K562 (cell line): ENCODE measurements at regions not wholly inside any gene's neighbourhood (a gene's known extent, or its start where the extent isn't known, plus 50 kb on each side); places are given as distances from the start of the nearest gene placed in this dataset.

Source experiments
- ATAC-seq: fragments of 200-7000 bp; cut with Tn5 transposase; 3 replicates; pipeline ENCODE4 v1.9.1; 2020; ENCODE audit warnings: moderate library complexity
- BruUV-seq: library from RNA; stranded (reverse); fragments of 400-500 nt; replicated peaks from 2 replicates; lab custom pipeline; 2021; lab: Mats Ljungman, UMichigan
- CTCF ChIA-PET: fragments of 300-600 bp; formaldehyde crosslinking; extraction: SDS; loops from one replicate; lab custom pipeline; 2021; ENCODE audit warnings: low intra/inter-chr PET ratio; lab: Yijun Ruan, JAX
- POLR2A ChIA-PET: fragments of 300-600, 350-650 bp; sonication (Branson Sonifier 250); formaldehyde crosslinking; extraction: SDS; loops from one replicate; lab custom pipeline; 2021; ENCODE audit warnings: antibody characterized with exemption, inconsistent platforms; lab: Yijun Ruan, JAX
- DNase-seq, 4 experiments: peaks; one replicate each; pipeline versions ENCODE4 v3.0.0 to v3.0.0-alpha.2; 2011 to 2018; ENCODE audit warnings: low spot score in 3 of 4, mixed read lengths in 3 of 4; ENCODE audit errors: extremely low read depth in 1 of 4
- FAIRE-seq: peaks from 2 replicates; lab custom pipeline; 2011; peaks lifted over from hg19 to GRCh38; lab: Jason Lieb, UNC
- H2AFZ ChIP-seq: 2 replicates; pipeline ENCODE4 v1.6.0; 2011; ENCODE audit warnings: low read depth, low read length, control low read depth, inconsistent platforms
- H3K27ac ChIP-seq: fragments of 200-600 bp; 3 replicates; pipeline ENCODE4 v1.8.0; 2011; ENCODE audit warnings: low read depth, mild to moderate bottlenecking, control low read depth, inconsistent platforms, low read length, moderate library complexity, mixed read lengths; ENCODE audit errors: extremely low read depth
- H3K27me3 ChIP-seq, 2 experiments: fragments of 300-600 bp in 1 of 2; 2 replicates in 1 of 2; 3 replicates in 1 of 2; pipeline versions ENCODE4 v1.6.0 to v1.8.0; 2011; ENCODE audit warnings: inconsistent platforms in 2 of 2, low read length in 2 of 2, mild to moderate bottlenecking in 1 of 2, mixed read lengths in 1 of 2, moderate library complexity in 1 of 2; ENCODE audit not compliant: control insufficient read depth in 2 of 2, insufficient read depth in 2 of 2
- H3K36me3 ChIP-seq: fragments of 300-600 bp; 3 replicates; pipeline ENCODE4 v1.8.0; 2011; ENCODE audit warnings: mild to moderate bottlenecking, low read length, inconsistent platforms; ENCODE audit not compliant: control insufficient read depth, insufficient read depth
- H3K4me1 ChIP-seq, 2 experiments: fragments of 200-600 bp in 1 of 2; replicated peaks in 1 of 2; 2 replicates in 1 of 2; 3 replicates in 1 of 2; pipeline versions ENCODE4 v1.5.1 to v1.8.0; 2011; ENCODE audit warnings: inconsistent platforms in 2 of 2, low read length in 2 of 2, mild to moderate bottlenecking in 1 of 2, mixed read lengths in 1 of 2, moderate library complexity in 1 of 2; ENCODE audit not compliant: control insufficient read depth in 2 of 2, insufficient read depth in 2 of 2
- H3K4me2 ChIP-seq: 2 replicates; pipeline ENCODE4 v1.6.1; 2011; ENCODE audit warnings: low read length, control low read depth, inconsistent platforms, mixed read lengths; ENCODE audit not compliant: insufficient read depth
- H3K4me3 ChIP-seq: fragments of 200-600 bp; sonication (generic), shearing (Covaris generic); 2 replicates; pipeline ENCODE4 v1.5.1; 2016; ENCODE audit warnings: control low read depth, inconsistent platforms
- H3K79me2 ChIP-seq: fragments of 200-600 bp; 3 replicates; pipeline ENCODE4 v1.8.0; 2011; ENCODE audit warnings: low read length, inconsistent platforms; ENCODE audit not compliant: control insufficient read depth, insufficient read depth
- H3K9ac ChIP-seq, 2 experiments: 2 replicates each; pipeline versions ENCODE4 v1.6.0 to v1.6.1; 2011; ENCODE audit warnings: low read depth in 2 of 2, low read length in 2 of 2, control low read depth in 1 of 2, inconsistent platforms in 1 of 2, mild to moderate bottlenecking in 1 of 2, mixed read lengths in 1 of 2; ENCODE audit not compliant: insufficient read depth in 1 of 2
- H3K9me1 ChIP-seq: one replicate; pipeline ENCODE4 v1.6.0; 2011; ENCODE audit warnings: inconsistent platforms, mild to moderate bottlenecking, low read length, moderate library complexity; ENCODE audit not compliant: control insufficient read depth, insufficient read depth
- H3K9me3 ChIP-seq: replicated peaks from 2 replicates; pipeline ENCODE4 v1.5.1; 2011; ENCODE audit warnings: low read depth, low read length, inconsistent platforms; ENCODE audit not compliant: control insufficient read depth, insufficient read depth
- H4K20me1 ChIP-seq: replicated peaks from 2 replicates; pipeline ENCODE4 v1.6.1; 2011; ENCODE audit warnings: low read length, inconsistent platforms, mixed read lengths; ENCODE audit not compliant: control insufficient read depth, insufficient read depth
- CCAR2 ChIP-seq: fragments of 200-400 bp; formaldehyde crosslinking; IDR thresholded peaks from 2 replicates; pipeline ENCODE4 v1.6.1; 2017; ENCODE audit warnings: mild to moderate bottlenecking, low read depth, low read length
- FOXM1 ChIP-seq, 2 experiments: fragments of 450-650 bp in 1 of 2; sonication (generic) in 1 of 2; formaldehyde crosslinking in 1 of 2; IDR thresholded peaks; 2 replicates each; pipeline versions ENCODE4 v1.6.1 to v1.9.0; 2017 to 2022; ENCODE audit warnings: low read depth in 2 of 2, mild to moderate bottlenecking in 2 of 2, missing genetic modification reagents in 1 of 2, moderate library complexity in 1 of 2
- GTF2E2 ChIP-seq: fragments of 200-800 bp; sonication (Bioruptor generic); IDR thresholded peaks from 2 replicates; pipeline ENCODE4 v1.6.1; 2016; ENCODE audit warnings: missing genetic modification characterization, missing compliant biosample characterization
- JUN ChIP-seq, 2 experiments: sonication (generic) in 1 of 2; formaldehyde crosslinking in 1 of 2; IDR thresholded peaks; 2 replicates each; pipeline versions ENCODE4 v1.6.1 to v1.8.0; 2012 to 2022; ENCODE audit warnings: borderline replicate concordance in 2 of 2, mild to moderate bottlenecking in 2 of 2, improper control_type of control experiment in 1 of 2, low read depth in 1 of 2, low read length in 1 of 2, missing genetic modification reagents in 1 of 2
- NBN ChIP-seq: fragments of 450-650 bp; IDR thresholded peaks from 2 replicates; pipeline ENCODE4 v1.6.1; 2016; ENCODE audit warnings: low read depth, mild to moderate bottlenecking
- PTBP1 ChIP-seq: fragments of 200-400 bp; formaldehyde crosslinking; IDR thresholded peaks from 2 replicates; pipeline ENCODE4 v1.6.1; 2017; ENCODE audit warnings: low read depth, low read length
- ZNF253 ChIP-seq: fragments of 250-450 bp; sonication (Bioruptor Pico); conservative IDR thresholded peaks from 2 replicates; pipeline ENCODE4 v1.6.1; 2021; ENCODE audit warnings: mild to moderate bottlenecking
- ZNF431 ChIP-seq: sonication (generic); formaldehyde crosslinking; IDR thresholded peaks from 2 replicates; pipeline ENCODE4 v1.8.0; 2022; ENCODE audit warnings: mild to moderate bottlenecking, missing genetic modification reagents
- WGBS: fragments of 100-300 bp; shearing (Covaris generic); methylation state at CpG from one replicate; pipeline ENCODE4 v1.1.6; 2016; ENCODE audit warnings: low coverage, mixed read lengths; ENCODE audit not compliant: insufficient coverage; ENCODE audit errors: missing lambda C conversion rate; 5-methylcytosine and 5-hydroxymethylcytosine counted together
- in situ Hi-C: fragments of 300-500 bp; cut with MboI; formaldehyde crosslinking; loops from 4 replicates; pipeline ENCODE4 v1.15.0; 2018; ENCODE audit warnings: inconsistent platforms, mixed read lengths
- intact Hi-C: fragments of 100-400 bp; cut with micrococcal nuclease; formaldehyde crosslinking; loops from 2 replicates; pipeline ENCODE4 v1.14.2; 2022
- TF ChIP-seq, protein P1 (sequence below): sonication (generic); formaldehyde crosslinking; IDR thresholded peaks from 2 replicates; pipeline ENCODE4 v1.8.0; 2022; ENCODE audit warnings: mild to moderate bottlenecking, missing genetic modification reagents
- TF ChIP-seq, protein P2 (sequence below), 2 experiments: fragments of 450-650 bp; IDR thresholded peaks; 2 replicates each; pipeline ENCODE4 v1.6.1; 2018; ENCODE audit warnings: mild to moderate bottlenecking in 2 of 2, low read depth in 1 of 2; ENCODE audit not compliant: partially characterized antibody in 2 of 2

DNA sequence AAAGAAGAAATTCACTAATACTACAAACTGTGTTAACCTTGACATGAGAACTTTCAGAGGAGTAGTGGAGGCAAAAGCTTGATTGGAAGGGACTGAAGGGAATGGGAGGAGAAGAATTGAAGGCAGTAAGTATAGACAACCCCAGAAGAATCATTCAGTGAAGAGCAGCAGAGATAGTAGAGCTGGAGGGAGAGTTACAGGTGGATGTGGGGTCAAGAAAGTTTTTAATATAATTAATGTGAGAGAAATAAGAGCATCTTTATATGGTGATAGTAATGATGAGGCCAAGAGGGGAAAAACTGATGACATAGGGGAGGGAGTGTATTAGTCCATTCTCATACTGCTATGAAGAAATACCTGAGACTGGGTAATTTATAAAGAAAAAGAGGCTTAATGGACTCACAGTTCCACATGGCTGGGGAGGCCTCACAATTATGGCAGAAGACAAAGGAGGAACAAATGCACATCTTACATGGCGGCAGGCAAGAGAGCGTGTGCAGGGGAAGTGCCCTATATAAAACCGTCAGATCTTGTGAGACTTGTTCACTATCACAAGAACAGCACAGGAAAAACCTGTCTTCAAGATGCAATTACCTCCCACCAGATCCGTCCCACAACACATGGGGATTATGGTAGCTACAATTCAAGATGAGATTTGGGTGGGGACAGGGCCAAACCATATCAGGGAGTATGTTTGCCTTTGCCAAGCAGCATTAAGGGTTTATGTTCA is 88.3 kb upstream of the PIK3CG start:
- ATAC-seq, result no peak
- in situ Hi-C loops, result no loop called here
- POLR2A ChIA-PET, result interaction anchor here (0.6 to 2.6 kb wide), 7 partner anchors 16 to 298 kb away, joined by 3 to 11 read pairs (median 5); no protein-coding TSS in a partner anchor
- TF ChIP-seq, protein P1, sequence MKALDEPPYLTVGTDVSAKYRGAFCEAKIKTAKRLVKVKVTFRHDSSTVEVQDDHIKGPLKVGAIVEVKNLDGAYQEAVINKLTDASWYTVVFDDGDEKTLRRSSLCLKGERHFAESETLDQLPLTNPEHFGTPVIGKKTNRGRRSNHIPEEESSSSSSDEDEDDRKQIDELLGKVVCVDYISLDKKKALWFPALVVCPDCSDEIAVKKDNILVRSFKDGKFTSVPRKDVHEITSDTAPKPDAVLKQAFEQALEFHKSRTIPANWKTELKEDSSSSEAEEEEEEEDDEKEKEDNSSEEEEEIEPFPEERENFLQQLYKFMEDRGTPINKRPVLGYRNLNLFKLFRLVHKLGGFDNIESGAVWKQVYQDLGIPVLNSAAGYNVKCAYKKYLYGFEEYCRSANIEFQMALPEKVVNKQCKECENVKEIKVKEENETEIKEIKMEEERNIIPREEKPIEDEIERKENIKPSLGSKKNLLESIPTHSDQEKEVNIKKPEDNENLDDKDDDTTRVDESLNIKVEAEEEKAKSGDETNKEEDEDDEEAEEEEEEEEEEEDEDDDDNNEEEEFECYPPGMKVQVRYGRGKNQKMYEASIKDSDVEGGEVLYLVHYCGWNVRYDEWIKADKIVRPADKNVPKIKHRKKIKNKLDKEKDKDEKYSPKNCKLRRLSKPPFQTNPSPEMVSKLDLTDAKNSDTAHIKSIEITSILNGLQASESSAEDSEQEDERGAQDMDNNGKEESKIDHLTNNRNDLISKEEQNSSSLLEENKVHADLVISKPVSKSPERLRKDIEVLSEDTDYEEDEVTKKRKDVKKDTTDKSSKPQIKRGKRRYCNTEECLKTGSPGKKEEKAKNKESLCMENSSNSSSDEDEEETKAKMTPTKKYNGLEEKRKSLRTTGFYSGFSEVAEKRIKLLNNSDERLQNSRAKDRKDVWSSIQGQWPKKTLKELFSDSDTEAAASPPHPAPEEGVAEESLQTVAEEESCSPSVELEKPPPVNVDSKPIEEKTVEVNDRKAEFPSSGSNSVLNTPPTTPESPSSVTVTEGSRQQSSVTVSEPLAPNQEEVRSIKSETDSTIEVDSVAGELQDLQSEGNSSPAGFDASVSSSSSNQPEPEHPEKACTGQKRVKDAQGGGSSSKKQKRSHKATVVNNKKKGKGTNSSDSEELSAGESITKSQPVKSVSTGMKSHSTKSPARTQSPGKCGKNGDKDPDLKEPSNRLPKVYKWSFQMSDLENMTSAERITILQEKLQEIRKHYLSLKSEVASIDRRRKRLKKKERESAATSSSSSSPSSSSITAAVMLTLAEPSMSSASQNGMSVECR (CRISPR knock-in tag), result no peak
- TF ChIP-seq JUN (IDR thresholded peaks at IDR 0.05; ENCODE audit: borderline replicate concordance, low read depth, low read length), result no peak
- TF ChIP-seq JUN (CRISPR knock-in tag; IDR thresholded peaks at IDR 0.05; ENCODE audit: borderline replicate concordance), result no peak
- TF ChIP-seq, protein P2, sequence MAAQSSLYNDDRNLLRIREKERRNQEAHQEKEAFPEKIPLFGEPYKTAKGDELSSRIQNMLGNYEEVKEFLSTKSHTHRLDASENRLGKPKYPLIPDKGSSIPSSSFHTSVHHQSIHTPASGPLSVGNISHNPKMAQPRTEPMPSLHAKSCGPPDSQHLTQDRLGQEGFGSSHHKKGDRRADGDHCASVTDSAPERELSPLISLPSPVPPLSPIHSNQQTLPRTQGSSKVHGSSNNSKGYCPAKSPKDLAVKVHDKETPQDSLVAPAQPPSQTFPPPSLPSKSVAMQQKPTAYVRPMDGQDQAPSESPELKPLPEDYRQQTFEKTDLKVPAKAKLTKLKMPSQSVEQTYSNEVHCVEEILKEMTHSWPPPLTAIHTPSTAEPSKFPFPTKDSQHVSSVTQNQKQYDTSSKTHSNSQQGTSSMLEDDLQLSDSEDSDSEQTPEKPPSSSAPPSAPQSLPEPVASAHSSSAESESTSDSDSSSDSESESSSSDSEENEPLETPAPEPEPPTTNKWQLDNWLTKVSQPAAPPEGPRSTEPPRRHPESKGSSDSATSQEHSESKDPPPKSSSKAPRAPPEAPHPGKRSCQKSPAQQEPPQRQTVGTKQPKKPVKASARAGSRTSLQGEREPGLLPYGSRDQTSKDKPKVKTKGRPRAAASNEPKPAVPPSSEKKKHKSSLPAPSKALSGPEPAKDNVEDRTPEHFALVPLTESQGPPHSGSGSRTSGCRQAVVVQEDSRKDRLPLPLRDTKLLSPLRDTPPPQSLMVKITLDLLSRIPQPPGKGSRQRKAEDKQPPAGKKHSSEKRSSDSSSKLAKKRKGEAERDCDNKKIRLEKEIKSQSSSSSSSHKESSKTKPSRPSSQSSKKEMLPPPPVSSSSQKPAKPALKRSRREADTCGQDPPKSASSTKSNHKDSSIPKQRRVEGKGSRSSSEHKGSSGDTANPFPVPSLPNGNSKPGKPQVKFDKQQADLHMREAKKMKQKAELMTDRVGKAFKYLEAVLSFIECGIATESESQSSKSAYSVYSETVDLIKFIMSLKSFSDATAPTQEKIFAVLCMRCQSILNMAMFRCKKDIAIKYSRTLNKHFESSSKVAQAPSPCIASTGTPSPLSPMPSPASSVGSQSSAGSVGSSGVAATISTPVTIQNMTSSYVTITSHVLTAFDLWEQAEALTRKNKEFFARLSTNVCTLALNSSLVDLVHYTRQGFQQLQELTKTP (IDR thresholded peaks at IDR 0.05; ENCODE audit: low read depth in 1 of 2, partially characterized antibody in 2 of 2), result no peak
- no peak for TF ChIP-seq GTF2E2 (tag)
- TF ChIP-seq ZNF253, result no peak
- TF ChIP-seq PTBP1, result no peak
- peak; percentile 35; the same call in 1 of the 2 replicates for TF ChIP-seq ZNF431
- no peak for TF ChIP-seq NBN
- TF ChIP-seq CCAR2, result no peak
- TF ChIP-seq FOXM1 (IDR thresholded peaks at IDR 0.05; ENCODE audit: low read depth), result no peak
- TF ChIP-seq FOXM1 (CRISPR knock-in tag; IDR thresholded peaks at IDR 0.05; ENCODE audit: low read depth), result no peak

More for the DNA sequence above, 88.3 kb upstream of the PIK3CG start:
- Histone ChIP-seq H3K27ac (peak overlapping the region; percentile 94), H3K9me3 (peaks cover 6% of the 10 kb centered on the region), H4K20me1 (no peaks in the 10 kb centered on the region), H3K4me1 (peaks cover 12 to 65% of the 10 kb centered on the region in 2 experiments; a peak in 4 of 5 replicates), H3K27me3 (no peaks in the 10 kb centered on the region), H3K9ac (peak overlapping the region; percentile 18 to 96; a peak in 3 of 4 replicates), H3K4me2 (peak overlapping the region; percentile 90), H3K36me3 (peaks cover 53% of the 10 kb centered on the region), H2AFZ (no peak overlapping the region), H3K4me3 (peak overlapping the region; percentile 43), H3K79me2 (peaks cover 69% of the 10 kb centered on the region), H3K9me1 (no peaks in the 10 kb centered on the region)
- CTCF ChIA-PET, result interaction anchor here (0.7 to 0.9 kb wide), 2 partner anchors 116 to 117 kb away, joined by 3 read pairs; partner anchors contain the start of gene CCDC71L
- WGBS, result 95% methylated on average over 4 of the region's 4 CpGs
- intact Hi-C loops, result loop anchor here (10.0 kb wide), 1 partner anchor 492 kb away; the partner anchor contains the start of gene NAMPT
- no TSS peak for BruUV-seq
- no peak for FAIRE-seq
- DNase-seq, result peak in 1 of 4 experiments; percentile 41
